ENCODE measurements at regions not wholly inside any gene's neighbourhood (a gene's known extent, or its start where the extent isn't known, plus 50 kb on each side); places are given as distances from the start of the nearest gene placed in this dataset.

DNA sequence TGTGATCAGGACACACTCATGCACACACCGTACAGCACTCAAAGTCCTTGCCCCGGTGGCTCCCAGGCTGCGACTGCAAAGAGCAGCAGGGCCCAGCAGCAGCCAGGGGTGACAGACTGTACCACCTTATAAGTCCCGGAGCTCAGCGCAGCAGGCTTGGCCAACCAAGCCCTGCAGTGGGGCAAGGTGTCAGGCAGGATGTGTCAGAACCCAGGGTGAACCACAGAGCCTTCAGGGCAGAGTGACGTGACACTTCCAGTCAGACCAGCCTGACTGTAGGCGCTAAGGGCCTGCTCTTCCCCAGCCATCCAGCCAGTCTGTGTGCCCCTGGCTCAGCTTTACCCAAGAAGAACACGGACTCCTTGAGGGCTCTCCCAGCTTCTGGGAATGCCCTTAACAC is 204.1 kb downstream of the COPRS start (continued):
- TF ChIP-seq ZNF408 (CRISPR knock-in tag; IDR thresholded peaks at IDR 0.05; ENCODE audit: low read depth): no peak
- TF ChIP-seq KLF16 (IDR thresholded peaks at IDR 0.05): no peak

DNA sequence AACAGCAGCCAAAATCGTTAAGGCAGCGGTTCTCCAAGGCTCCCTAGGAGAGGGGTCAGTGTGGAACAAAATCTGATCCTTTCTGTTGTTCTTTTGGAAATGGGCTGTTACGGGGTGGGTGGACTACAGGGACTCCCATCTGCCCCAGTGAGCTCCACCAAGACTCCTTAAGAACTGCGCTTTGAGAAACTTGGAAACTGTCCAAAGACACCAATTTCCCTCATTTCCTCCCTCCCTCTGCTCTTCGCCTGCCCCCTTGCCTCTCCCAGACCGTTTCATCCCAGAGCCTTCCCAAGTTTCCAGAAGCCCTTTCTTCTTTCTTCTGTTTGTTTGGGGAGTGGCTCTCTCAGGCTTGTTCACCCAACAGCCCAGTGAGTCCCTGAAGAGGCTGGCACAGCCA is 205.4 kb downstream of the COPRS start:
- intact Hi-C loops (cut with micrococcal nuclease): no loop called here
- H3K4me1 ChIP-seq (replicated peaks in 1 of 2; ENCODE audit: control insufficient read depth in 2 of 2, insufficient read depth in 2 of 2, low read length in 2 of 2): no peaks in the 10 kb centered on the region
- no peak overlapping the region for H3K27ac ChIP-seq (ENCODE audit: extremely low read depth, low read depth, low read length)
- H3K36me3 ChIP-seq (ENCODE audit: control insufficient read depth, insufficient read depth, low read length): no peaks in the 10 kb centered on the region
- no peak overlapping the region for H2AFZ ChIP-seq (ENCODE audit: low read depth, low read length)
- H3K9me3 ChIP-seq (replicated peaks; ENCODE audit: control insufficient read depth, insufficient read depth, low read depth, low read length): no peaks in the 10 kb centered on the region
- no peaks in the 10 kb centered on the region for H3K79me2 ChIP-seq (ENCODE audit: control insufficient read depth, insufficient read depth, low read length)
- ChIA-PET POLR2A (interaction anchor here (0.6 kb wide), 1 partner anchor 235 kb away, joined by 3 read pairs; no protein-coding TSS in a partner anchor), CTCF (ENCODE audit: low intra/inter-chr PET ratio) (no interaction called here)
- no peak overlapping the region for H3K4me2 ChIP-seq (ENCODE audit: insufficient read depth, low read length)
- WGBS (ENCODE audit: insufficient coverage, low coverage, missing lambda C conversion rate): 0% methylated on average over 6 of the region's 6 CpGs
- no peak overlapping the region for H3K9ac ChIP-seq (ENCODE audit: insufficient read depth in 1 of 2, low read depth in 2 of 2, low read length in 2 of 2)
- peaks cover 23 to 45% of the 10 kb centered on the region in 2 experiments for H3K27me3 ChIP-seq (ENCODE audit: control insufficient read depth in 2 of 2, insufficient read depth in 2 of 2, low read length in 2 of 2)
- in situ Hi-C loops (cut with MboI): no loop called here
- TF ChIP-seq E2F3 (CRISPR knock-in tag; IDR thresholded peaks at IDR 0.05) (no peak), NFIC (IDR thresholded peaks at IDR 0.05) (peak; percentile 28; the same call in 1 of the 2 replicates)
- FAIRE-seq: no peak
- peak in 1 of 4 experiments; percentile 2 for DNase-seq (ENCODE audit: extremely low read depth in 1 of 4, low spot score in 3 of 4)
- ATAC-seq: no peak
- no peak overlapping the region for H3K4me3 ChIP-seq
- no peaks in the 10 kb centered on the region for H3K9me1 ChIP-seq (ENCODE audit: control insufficient read depth, insufficient read depth, low read length)
- H4K20me1 ChIP-seq (replicated peaks; ENCODE audit: control insufficient read depth, insufficient read depth, low read length): no peaks in the 10 kb centered on the region
- BruUV-seq (replicated peaks): no TSS peak

DNA sequence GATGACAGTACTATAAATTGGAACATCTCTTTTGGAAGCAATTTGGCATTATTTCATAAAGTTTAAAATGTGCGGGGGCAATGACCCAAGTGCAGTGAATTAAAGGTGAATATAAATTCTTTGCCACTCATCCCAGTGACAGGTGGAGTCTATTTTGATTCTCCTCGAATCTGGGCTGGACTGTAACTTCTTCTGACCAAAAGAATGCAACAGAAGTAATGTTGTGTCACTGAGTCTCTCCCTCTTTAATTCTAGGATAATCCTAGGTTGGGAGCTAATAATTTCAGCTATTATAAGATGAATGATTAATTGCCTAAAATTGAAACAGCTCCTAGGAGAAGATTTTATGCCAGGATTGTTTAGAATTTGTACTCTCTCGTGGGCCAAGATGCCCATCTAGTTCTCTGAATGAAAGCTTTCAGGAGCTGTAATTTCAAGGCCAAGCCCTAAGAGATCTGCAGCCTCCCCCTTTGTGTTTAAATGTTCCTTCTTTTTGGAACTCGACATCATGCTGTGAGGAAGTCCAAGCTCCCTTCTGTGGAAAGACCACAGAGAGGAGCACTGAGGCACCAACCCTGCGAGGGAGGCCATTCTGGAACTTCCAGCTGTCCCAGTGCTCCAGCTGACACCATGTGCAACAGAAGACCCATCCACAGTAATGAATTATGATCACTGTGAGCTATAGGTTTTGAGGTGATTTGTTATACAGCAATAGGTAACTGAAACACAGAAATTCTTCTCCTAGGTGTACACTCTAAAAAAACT is 208.1 kb downstream of the COPRS start:
- Histone ChIP-seq H3K36me3 (ENCODE audit: control insufficient read depth, insufficient read depth, low read length) (no peaks in the 10 kb centered on the region), H3K4me1 (replicated peaks in 1 of 2; ENCODE audit: control insufficient read depth in 2 of 2, insufficient read depth in 2 of 2, low read length in 2 of 2) (no peaks in the 10 kb centered on the region), H3K79me2 (ENCODE audit: control insufficient read depth, insufficient read depth, low read length) (no peaks in the 10 kb centered on the region), H3K27me3 (ENCODE audit: control insufficient read depth in 2 of 2, insufficient read depth in 2 of 2, low read length in 2 of 2) (peaks cover 18 to 40% of the 10 kb centered on the region in 2 experiments), H3K4me2 (ENCODE audit: insufficient read depth, low read length) (no peak overlapping the region), H3K9ac (ENCODE audit: insufficient read depth in 1 of 2, low read depth in 2 of 2, low read length in 2 of 2) (no peak overlapping the region), H4K20me1 (replicated peaks; ENCODE audit: control insufficient read depth, insufficient read depth, low read length) (no peaks in the 10 kb centered on the region), H2AFZ (ENCODE audit: low read depth, low read length) (no peak overlapping the region), H3K27ac (ENCODE audit: extremely low read depth, low read depth, low read length) (no peak overlapping the region), H3K4me3 (no peak overlapping the region), H3K9me3 (replicated peaks; ENCODE audit: control insufficient read depth, insufficient read depth, low read depth, low read length) (no peaks in the 10 kb centered on the region), H3K9me1 (ENCODE audit: control insufficient read depth, insufficient read depth, low read length) (no peaks in the 10 kb centered on the region)
- no peak for FAIRE-seq
- intact Hi-C loops (cut with micrococcal nuclease): no loop called here
- ChIA-PET CTCF (ENCODE audit: low intra/inter-chr PET ratio) (no interaction called here), POLR2A (no interaction called here)
- ATAC-seq: no peak
- in situ Hi-C loops (cut with MboI): no loop called here
- BruUV-seq (replicated peaks): no TSS peak
- DNase-seq (ENCODE audit: extremely low read depth in 1 of 4, low spot score in 3 of 4): no peak
- WGBS (ENCODE audit: insufficient coverage, low coverage, missing lambda C conversion rate): 0% methylated on average over 5 of the region's 5 CpGs
- no peak for TF ChIP-seq CCNT2 (IDR thresholded peaks at IDR 0.05; ENCODE audit: borderline replicate concordance, extremely low read depth, insufficient read length, low read depth, low read length)
- TF ChIP-seq ZNF347 (CRISPR knock-in tag; IDR thresholded peaks at IDR 0.05; ENCODE audit: low read depth): no peak
- TF ChIP-seq, protein P1, sequence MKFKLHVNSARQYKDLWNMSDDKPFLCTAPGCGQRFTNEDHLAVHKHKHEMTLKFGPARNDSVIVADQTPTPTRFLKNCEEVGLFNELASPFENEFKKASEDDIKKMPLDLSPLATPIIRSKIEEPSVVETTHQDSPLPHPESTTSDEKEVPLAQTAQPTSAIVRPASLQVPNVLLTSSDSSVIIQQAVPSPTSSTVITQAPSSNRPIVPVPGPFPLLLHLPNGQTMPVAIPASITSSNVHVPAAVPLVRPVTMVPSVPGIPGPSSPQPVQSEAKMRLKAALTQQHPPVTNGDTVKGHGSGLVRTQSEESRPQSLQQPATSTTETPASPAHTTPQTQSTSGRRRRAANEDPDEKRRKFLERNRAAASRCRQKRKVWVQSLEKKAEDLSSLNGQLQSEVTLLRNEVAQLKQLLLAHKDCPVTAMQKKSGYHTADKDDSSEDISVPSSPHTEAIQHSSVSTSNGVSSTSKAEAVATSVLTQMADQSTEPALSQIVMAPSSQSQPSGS (CRISPR knock-in tag; IDR thresholded peaks at IDR 0.05): no peak
- TF ChIP-seq, protein P2, sequence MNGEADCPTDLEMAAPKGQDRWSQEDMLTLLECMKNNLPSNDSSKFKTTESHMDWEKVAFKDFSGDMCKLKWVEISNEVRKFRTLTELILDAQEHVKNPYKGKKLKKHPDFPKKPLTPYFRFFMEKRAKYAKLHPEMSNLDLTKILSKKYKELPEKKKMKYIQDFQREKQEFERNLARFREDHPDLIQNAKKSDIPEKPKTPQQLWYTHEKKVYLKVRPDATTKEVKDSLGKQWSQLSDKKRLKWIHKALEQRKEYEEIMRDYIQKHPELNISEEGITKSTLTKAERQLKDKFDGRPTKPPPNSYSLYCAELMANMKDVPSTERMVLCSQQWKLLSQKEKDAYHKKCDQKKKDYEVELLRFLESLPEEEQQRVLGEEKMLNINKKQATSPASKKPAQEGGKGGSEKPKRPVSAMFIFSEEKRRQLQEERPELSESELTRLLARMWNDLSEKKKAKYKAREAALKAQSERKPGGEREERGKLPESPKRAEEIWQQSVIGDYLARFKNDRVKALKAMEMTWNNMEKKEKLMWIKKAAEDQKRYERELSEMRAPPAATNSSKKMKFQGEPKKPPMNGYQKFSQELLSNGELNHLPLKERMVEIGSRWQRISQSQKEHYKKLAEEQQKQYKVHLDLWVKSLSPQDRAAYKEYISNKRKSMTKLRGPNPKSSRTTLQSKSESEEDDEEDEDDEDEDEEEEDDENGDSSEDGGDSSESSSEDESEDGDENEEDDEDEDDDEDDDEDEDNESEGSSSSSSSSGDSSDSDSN (IDR thresholded peaks at IDR 0.05; ENCODE audit: borderline replicate concordance in 1 of 2, low read depth in 2 of 2, low read length in 2 of 2): no peak
